Gastroesophageal sphincter (tissue), 3 donors: ENCODE measurements at regions not wholly inside any gene's neighbourhood (a gene's known extent, or its start where the extent isn't known, plus 50 kb on each side); places are given as distances from the start of the nearest gene placed in this dataset.

ENCODE experiments used
- EP300 ChIP-seq: sonication (generic); formaldehyde crosslinking; IDR thresholded peaks from one replicate; pipeline ENCODE4 v1.6.1; 2017; ENCODE audit warnings: antibody characterized with exemption, mild to moderate bottlenecking
- POLR2A ChIP-seq, 2 donors: fragments of 450-650 bp; IDR thresholded peaks; one replicate each; pipeline ENCODE4 v1.6.1; 2017; ENCODE audit warnings: antibody characterized with exemption in 2 of 2, mild to moderate bottlenecking in 2 of 2, moderate library complexity in 1 of 2
- POLR2AphosphoS5 ChIP-seq: sonication (generic); formaldehyde crosslinking; IDR thresholded peaks from one replicate; pipeline ENCODE4 v1.6.1; 2017; ENCODE audit warnings: antibody characterized with exemption
- TF ChIP-seq, protein P1 (sequence below), 4 experiments: fragments of 200-600 bp in 2 of 4; fragments of 450-650 bp in 2 of 4; sonication (generic) in 1 of 4; IDR thresholded peaks; one replicate each; pipeline ENCODE4 v1.5.1; 2017 to 2019; ENCODE audit warnings: antibody characterized with exemption in 4 of 4, mild to moderate bottlenecking in 2 of 4, moderate library complexity in 2 of 4

DNA sequence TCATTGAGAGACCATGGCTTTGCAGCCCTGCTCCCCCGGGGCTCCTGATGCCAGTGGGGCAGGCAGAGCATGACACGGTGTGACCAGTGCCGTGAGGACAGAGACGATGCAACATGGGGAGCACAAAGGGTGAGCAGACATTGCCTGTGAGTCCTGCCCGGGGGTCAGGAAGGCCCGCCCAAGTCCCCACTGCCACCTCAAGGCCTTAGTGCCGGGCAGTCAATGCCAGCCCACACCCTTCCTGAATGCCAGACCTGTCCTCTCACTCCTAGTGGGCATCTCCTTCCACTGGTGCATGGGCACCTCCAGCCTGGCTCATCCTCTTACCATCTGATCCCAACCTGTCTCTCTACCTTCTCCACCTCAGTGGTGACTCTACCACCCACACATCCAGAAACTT is 157.9 kb upstream of the ZMIZ1 start:
- TF ChIP-seq, protein P1, sequence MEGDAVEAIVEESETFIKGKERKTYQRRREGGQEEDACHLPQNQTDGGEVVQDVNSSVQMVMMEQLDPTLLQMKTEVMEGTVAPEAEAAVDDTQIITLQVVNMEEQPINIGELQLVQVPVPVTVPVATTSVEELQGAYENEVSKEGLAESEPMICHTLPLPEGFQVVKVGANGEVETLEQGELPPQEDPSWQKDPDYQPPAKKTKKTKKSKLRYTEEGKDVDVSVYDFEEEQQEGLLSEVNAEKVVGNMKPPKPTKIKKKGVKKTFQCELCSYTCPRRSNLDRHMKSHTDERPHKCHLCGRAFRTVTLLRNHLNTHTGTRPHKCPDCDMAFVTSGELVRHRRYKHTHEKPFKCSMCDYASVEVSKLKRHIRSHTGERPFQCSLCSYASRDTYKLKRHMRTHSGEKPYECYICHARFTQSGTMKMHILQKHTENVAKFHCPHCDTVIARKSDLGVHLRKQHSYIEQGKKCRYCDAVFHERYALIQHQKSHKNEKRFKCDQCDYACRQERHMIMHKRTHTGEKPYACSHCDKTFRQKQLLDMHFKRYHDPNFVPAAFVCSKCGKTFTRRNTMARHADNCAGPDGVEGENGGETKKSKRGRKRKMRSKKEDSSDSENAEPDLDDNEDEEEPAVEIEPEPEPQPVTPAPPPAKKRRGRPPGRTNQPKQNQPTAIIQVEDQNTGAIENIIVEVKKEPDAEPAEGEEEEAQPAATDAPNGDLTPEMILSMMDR (IDR thresholded peaks at IDR 0.05), result no peak
- TF ChIP-seq POLR2A (IDR thresholded peaks at IDR 0.05), result no peak
- TF ChIP-seq POLR2AphosphoS5, result no peak
- no peak for TF ChIP-seq EP300
